Esophagus muscularis mucosa (tissue), 4 donors: ENCODE measurements at regions not wholly inside any gene's neighbourhood (a gene's known extent, or its start where the extent isn't known, plus 50 kb on each side); places are given as distances from the start of the nearest gene placed in this dataset.

ENCODE experiments used
- DNase-seq: peaks from one replicate; pipeline ENCODE4 v3.0.0-alpha.2; 2017; ENCODE audit errors: extremely low spot score
- H3K27ac ChIP-seq, 4 donors: fragments of 200-600 bp; sonication (generic); replicated peaks in 1 of 4; 1 replicate in 3 of 4; 2 replicates in 1 of 4; pipeline ENCODE4 v1.5.1; 2016 to 2019; ENCODE audit warnings: mild to moderate bottlenecking in 1 of 4
- H3K27me3 ChIP-seq, 4 donors: fragments of 200-600 bp; sonication (generic); one replicate each; pipeline versions ENCODE4 v1.5.1 to v1.6.0; 2016 to 2019
- H3K36me3 ChIP-seq, 4 donors: fragments of 200-600 bp; sonication (generic); one replicate each; pipeline ENCODE4 v1.5.1; 2016 to 2019
- H3K4me1 ChIP-seq, 4 donors: fragments of 200-600 bp; sonication (generic); one replicate each; pipeline ENCODE4 v1.5.1; 2016 to 2019
- H3K4me3 ChIP-seq, 4 donors: fragments of 200-600 bp; sonication (generic); 1 replicate in 2 of 4; 2 replicates in 2 of 4; pipeline ENCODE4 v1.5.1; 2016 to 2019; ENCODE audit warnings: mild to moderate bottlenecking in 4 of 4, moderate library complexity in 1 of 4
- H3K9me3 ChIP-seq, 4 donors: fragments of 200-600 bp; sonication (generic); 1 replicate in 3 of 4; 2 replicates in 1 of 4; pipeline ENCODE4 v1.5.1; 2016 to 2019
- CTCF ChIP-seq, 3 experiments: fragments of 200-600 bp in 2 of 3; fragments of 450-650 bp in 1 of 3; sonication (generic) in 2 of 3; IDR thresholded peaks; one replicate each; pipeline ENCODE4 v1.5.1; 2017 to 2019; ENCODE audit warnings: antibody characterized with exemption in 3 of 3, mild to moderate bottlenecking in 2 of 3, moderate library complexity in 1 of 3
- EP300 ChIP-seq: sonication (generic); formaldehyde crosslinking; IDR thresholded peaks from one replicate; pipeline ENCODE4 v1.6.1; 2017; ENCODE audit warnings: antibody characterized with exemption
- POLR2A ChIP-seq: fragments of 450-650 bp; IDR thresholded peaks from one replicate; pipeline ENCODE4 v1.6.1; 2017; ENCODE audit warnings: antibody characterized with exemption, moderate library complexity, mild to moderate bottlenecking, low read depth
- POLR2AphosphoS5 ChIP-seq, 2 donors: sonication (generic); formaldehyde crosslinking; IDR thresholded peaks; one replicate each; pipeline ENCODE4 v1.6.1; 2017; ENCODE audit warnings: antibody characterized with exemption in 2 of 2
- WGBS: methylation state at CpG from one replicate; pipeline ENCODE4 v1.1.5; 2018; 5-methylcytosine and 5-hydroxymethylcytosine counted together
- intact Hi-C: fragments of 100-400 bp; cut with DNase I; formaldehyde crosslinking; loops from one replicate; pipeline ENCODE4 v1.15.1; 2023

GRCh38 chr2:191754103-191754502 is 76.2 kb downstream of the NABP1 start:
- TF ChIP-seq CTCF (IDR thresholded peaks at IDR 0.05) (no peak), EP300 (no peak)
- H3K27me3 ChIP-seq, result no peaks in the 10 kb centered on the region
- no peaks in the 10 kb centered on the region for H3K9me3 ChIP-seq
- H3K27ac ChIP-seq, result no peak overlapping the region
- no peaks in the 10 kb centered on the region for H3K36me3 ChIP-seq
- no peak overlapping the region for H3K4me3 ChIP-seq
- peaks cover 0 to 10% (median 3%) of the 10 kb centered on the region in 4 donors for H3K4me1 ChIP-seq
- intact Hi-C loops, result no loop called here
- 89% methylated on average over 3 of the region's 3 CpGs for WGBS
- DNase-seq, result no peak

DNA sequence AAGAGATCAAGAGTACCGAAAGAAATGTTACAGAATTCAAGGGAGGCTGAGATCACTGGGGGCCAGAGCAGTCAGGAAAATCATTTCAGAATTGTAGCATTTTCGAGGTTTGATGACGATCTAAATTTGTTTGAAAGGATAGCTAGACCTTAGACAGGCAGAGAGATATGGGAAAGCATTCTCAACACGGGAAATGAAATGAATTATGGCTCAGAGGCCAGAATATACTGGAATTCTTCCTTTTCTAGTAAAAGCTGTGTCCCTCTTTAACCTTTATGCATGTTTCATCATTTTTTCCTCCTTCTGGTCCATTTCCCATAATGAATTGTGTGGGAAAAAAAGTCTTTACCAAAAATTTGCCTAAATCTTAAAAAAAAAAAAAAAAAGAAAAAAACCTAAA is 78.8 kb downstream of the NABP1 start:
- H3K27ac ChIP-seq, result no peak overlapping the region
- TF ChIP-seq POLR2A (no peak), CTCF (IDR thresholded peaks at IDR 0.05) (no peak), POLR2AphosphoS5 (IDR thresholded peaks at IDR 0.05) (no peak), EP300 (no peak)
- H3K9me3 ChIP-seq, result no peaks in the 10 kb centered on the region
- no peak for DNase-seq
- no peak overlapping the region for H3K4me3 ChIP-seq
- H3K27me3 ChIP-seq, result no peaks in the 10 kb centered on the region
- H3K36me3 ChIP-seq, result no peaks in the 10 kb centered on the region
- WGBS, result 53% methylated on average over 4 of the region's 4 CpGs
- intact Hi-C loops, result no loop called here
- H3K4me1 ChIP-seq, result peaks cover 0 to 10% (median 3%) of the 10 kb centered on the region in 4 donors

DNA sequence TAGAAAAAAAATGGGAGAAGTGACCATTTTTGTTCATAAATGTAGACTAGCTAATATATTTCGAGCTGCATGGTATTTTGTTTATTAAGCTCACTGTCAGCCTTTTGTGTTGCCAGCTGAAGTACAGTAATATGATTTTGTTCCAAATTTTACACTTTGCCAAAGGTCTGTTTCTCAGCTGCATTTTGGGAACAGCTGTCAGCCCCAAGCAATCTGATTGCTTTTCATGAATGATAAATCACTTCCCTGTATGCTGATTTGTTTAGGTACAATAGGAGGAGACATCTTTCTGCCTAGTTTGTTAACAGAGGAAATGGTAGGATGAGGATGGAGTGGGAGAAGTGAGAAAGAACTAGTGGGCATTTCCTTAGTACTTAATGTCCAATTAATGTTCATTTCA is 79.3 kb downstream of the NABP1 start:
- intact Hi-C loops, result no loop called here
- Histone ChIP-seq H3K27me3 (no peaks in the 10 kb centered on the region), H3K27ac (no peak overlapping the region), H3K4me3 (no peak overlapping the region), H3K36me3 (no peaks in the 10 kb centered on the region), H3K9me3 (no peaks in the 10 kb centered on the region), H3K4me1 (peaks cover 0 to 10% (median 3%) of the 10 kb centered on the region in 4 donors)
- no peak for DNase-seq
- TF ChIP-seq POLR2A, result no peak
- TF ChIP-seq CTCF (IDR thresholded peaks at IDR 0.05), result no peak
- TF ChIP-seq EP300, result no peak
- no peak for TF ChIP-seq POLR2AphosphoS5 (IDR thresholded peaks at IDR 0.05)
- WGBS, result 36% methylated on average over 1 of the region's 1 CpG

GRCh38 chr2:191758518-191759507 is 80.9 kb downstream of the NABP1 start:
- intact Hi-C loops, result no loop called here
- Histone ChIP-seq H3K27me3 (no peaks in the 10 kb centered on the region), H3K27ac (no peak overlapping the region), H3K4me3 (no peak overlapping the region), H3K4me1 (peaks cover 0 to 10% (median 3%) of the 10 kb centered on the region in 4 donors), H3K36me3 (no peaks in the 10 kb centered on the region), H3K9me3 (no peaks in the 10 kb centered on the region)
- no peak for TF ChIP-seq POLR2A
- no peak for TF ChIP-seq EP300
- TF ChIP-seq CTCF (IDR thresholded peaks at IDR 0.05), result peak in 2 of 3 experiments; percentile 16 to 44
- DNase-seq, result no peak
- WGBS, result 71% methylated on average over 13 of the region's 13 CpGs
